ENCODE measurements at regions not wholly inside any gene's neighbourhood (a gene's known extent, or its start where the extent isn't known, plus 50 kb on each side); places are given as distances from the start of the nearest gene placed in this dataset.
"Not testable (repeated sequence)": the region's sequence is repeated elsewhere in the genome, so short reads cannot be mapped to it uniquely, and the experiment has no call there.

DNA sequence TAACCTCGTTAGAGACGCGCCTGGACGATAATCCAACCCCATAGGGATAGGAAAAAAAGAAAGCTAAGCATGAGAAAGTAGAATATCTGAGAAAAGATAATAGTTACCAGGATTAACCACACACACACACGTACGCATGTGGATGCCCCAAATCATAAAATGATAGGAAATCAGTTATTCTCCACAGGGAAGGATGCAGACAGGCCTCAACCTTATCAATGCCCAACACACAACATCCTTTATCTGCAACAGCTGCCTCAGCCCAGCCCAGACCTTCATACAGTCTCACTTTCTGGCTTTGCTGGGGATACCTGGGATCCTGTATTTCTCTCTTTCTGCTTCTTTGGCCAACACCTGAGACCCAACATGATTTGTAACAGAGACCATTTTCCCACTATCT is 123.0 kb downstream of the NOC3L start:
- TF ChIP-seq, protein P1, sequence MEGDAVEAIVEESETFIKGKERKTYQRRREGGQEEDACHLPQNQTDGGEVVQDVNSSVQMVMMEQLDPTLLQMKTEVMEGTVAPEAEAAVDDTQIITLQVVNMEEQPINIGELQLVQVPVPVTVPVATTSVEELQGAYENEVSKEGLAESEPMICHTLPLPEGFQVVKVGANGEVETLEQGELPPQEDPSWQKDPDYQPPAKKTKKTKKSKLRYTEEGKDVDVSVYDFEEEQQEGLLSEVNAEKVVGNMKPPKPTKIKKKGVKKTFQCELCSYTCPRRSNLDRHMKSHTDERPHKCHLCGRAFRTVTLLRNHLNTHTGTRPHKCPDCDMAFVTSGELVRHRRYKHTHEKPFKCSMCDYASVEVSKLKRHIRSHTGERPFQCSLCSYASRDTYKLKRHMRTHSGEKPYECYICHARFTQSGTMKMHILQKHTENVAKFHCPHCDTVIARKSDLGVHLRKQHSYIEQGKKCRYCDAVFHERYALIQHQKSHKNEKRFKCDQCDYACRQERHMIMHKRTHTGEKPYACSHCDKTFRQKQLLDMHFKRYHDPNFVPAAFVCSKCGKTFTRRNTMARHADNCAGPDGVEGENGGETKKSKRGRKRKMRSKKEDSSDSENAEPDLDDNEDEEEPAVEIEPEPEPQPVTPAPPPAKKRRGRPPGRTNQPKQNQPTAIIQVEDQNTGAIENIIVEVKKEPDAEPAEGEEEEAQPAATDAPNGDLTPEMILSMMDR (IDR thresholded peaks at IDR 0.05; ENCODE audit: low read depth, low read length), result no peak
- no peak overlapping the region for H3K4me3 ChIP-seq (ENCODE audit: low read depth, low read length)
- CTCF ChIA-PET, result interaction anchor here (0.6 kb wide), 1 partner anchor 493 kb away, joined by 3 read pairs; no protein-coding TSS in a partner anchor
- DNase-seq (ENCODE audit: low read depth, low spot score), result no peak
- no peaks in the 10 kb centered on the region for H3K9me3 ChIP-seq (ENCODE audit: control insufficient read depth, insufficient read depth, low read length)
- POLR2A ChIA-PET, result no interaction called here
- no peaks in the 10 kb centered on the region for H3K27me3 ChIP-seq (ENCODE audit: control insufficient read depth, insufficient read depth, low read length)
- no peak overlapping the region for H3K27ac ChIP-seq (ENCODE audit: low read depth, low read length)

DNA sequence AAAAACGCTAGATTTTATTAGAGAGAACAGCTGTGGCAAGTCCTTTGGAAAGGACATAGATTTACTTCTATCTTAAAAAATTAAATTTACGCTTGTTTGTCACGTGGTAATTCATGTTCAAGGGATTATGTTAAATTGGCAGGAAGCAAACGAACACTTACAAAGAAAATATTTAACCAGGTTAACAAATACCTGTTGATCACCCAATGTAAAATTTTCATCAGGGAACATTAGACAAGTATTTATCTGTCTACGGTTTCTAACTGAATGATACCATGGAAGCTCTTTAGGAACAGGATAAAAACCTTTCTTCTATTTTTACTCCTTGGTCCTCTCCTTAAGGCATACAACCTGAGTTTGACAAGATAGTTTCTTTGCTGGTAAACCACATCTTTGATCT is 122.2 kb downstream of the NOC3L start:
- POLR2A ChIA-PET, result no interaction called here

DNA sequence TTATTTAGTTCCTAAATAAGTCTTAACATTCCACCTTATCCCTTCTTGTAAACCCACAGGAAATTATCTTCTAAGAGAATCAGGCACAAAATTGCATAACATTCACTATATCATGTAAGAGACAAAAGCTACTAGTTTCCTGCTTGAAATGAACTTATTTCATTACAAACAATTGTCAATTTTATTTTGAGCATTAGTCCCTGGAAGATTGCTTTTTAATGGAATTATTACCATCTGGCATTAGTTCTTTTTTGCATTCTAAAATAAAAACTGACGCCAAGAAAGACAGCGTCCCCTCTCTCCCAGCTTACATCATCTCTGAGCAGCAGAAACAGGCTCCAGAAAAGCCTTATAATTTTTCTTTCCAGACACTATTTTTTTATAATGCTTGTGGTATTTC is 121.8 kb downstream of the NOC3L start:
- Histone ChIP-seq H3K4me3 (ENCODE audit: low read depth, low read length) (no peak overlapping the region), H3K27ac (ENCODE audit: low read depth, low read length) (no peak overlapping the region), H3K9me3 (ENCODE audit: control insufficient read depth, insufficient read depth, low read length) (no peaks in the 10 kb centered on the region), H3K27me3 (ENCODE audit: control insufficient read depth, insufficient read depth, low read length) (no peaks in the 10 kb centered on the region)
- POLR2A ChIA-PET, result no interaction called here
- TF ChIP-seq, protein P1 (IDR thresholded peaks at IDR 0.05; ENCODE audit: low read depth, low read length), result no peak
- DNase-seq (ENCODE audit: low read depth, low spot score), result no peak
- CTCF ChIA-PET, result no interaction called here

More for the DNA sequence above, 122.2 kb downstream of the NOC3L start:
- no peak for DNase-seq (ENCODE audit: low read depth, low spot score)
- Histone ChIP-seq H3K9me3 (ENCODE audit: control insufficient read depth, insufficient read depth, low read length) (no peaks in the 10 kb centered on the region), H3K27me3 (ENCODE audit: control insufficient read depth, insufficient read depth, low read length) (no peaks in the 10 kb centered on the region), H3K27ac (ENCODE audit: low read depth, low read length) (no peak overlapping the region), H3K4me3 (ENCODE audit: low read depth, low read length) (no peak overlapping the region)
- TF ChIP-seq, protein P1 (IDR thresholded peaks at IDR 0.05; ENCODE audit: low read depth, low read length), result no peak
- CTCF ChIA-PET, result no interaction called here

DNA sequence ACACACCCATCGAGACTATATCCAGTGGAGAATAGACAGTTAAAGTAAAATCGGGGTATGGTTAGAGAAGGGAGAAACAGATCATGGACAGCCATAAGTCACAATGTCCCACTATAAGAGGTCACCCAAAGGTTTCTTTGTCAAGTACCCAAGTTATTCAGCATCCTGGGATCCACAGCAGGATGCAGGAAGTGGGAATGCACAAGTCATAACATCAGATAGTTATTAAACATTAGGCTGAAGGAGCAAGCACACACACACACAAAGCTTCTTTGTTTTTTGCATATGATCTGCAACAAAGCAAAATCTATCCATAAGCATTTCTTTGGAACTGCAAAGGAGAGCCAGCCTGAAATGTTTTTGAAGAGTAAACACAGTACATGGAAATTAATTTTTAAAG is 111.6 kb downstream of the NOC3L start:
- CTCF ChIA-PET, result interaction anchor here (0.6 kb wide), 1 partner anchor 11 kb away, joined by 3 read pairs; no protein-coding TSS in a partner anchor
- no peak overlapping the region for H3K27ac ChIP-seq (ENCODE audit: low read depth, low read length)
- POLR2A ChIA-PET, result no interaction called here
- no peaks in the 10 kb centered on the region for H3K27me3 ChIP-seq (ENCODE audit: control insufficient read depth, insufficient read depth, low read length)
- no peaks in the 10 kb centered on the region for H3K9me3 ChIP-seq (ENCODE audit: control insufficient read depth, insufficient read depth, low read length)
- no peak for DNase-seq (ENCODE audit: low read depth, low spot score)
- no peak overlapping the region for H3K4me3 ChIP-seq (ENCODE audit: low read depth, low read length)
- TF ChIP-seq, protein P1 (IDR thresholded peaks at IDR 0.05; ENCODE audit: low read depth, low read length), result no peak

DNA sequence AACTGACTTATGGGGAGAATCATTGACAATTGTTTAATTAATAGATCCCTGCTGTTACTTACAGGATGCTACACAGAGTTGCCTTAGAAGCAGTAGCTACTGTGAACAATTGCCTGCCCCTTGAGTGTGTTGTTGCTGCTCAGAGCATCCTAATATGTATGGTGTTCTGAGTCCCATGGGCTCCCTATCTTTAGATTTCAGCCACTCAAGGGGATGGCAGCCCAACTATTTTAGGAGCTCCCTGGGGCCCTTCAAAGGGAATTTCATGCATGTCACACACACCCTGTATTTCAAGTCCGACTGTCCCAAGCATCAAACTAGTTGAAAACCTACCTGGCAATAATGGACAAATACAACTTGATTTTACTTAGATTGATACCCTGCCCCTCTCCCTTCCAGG is 111.2 kb downstream of the NOC3L start:
- TF ChIP-seq, protein P1 (IDR thresholded peaks at IDR 0.05; ENCODE audit: low read depth, low read length), result no peak
- ChIA-PET CTCF (no interaction called here), POLR2A (no interaction called here)
- H3K27ac ChIP-seq (ENCODE audit: low read depth, low read length), result no peak overlapping the region
- no peaks in the 10 kb centered on the region for H3K27me3 ChIP-seq (ENCODE audit: control insufficient read depth, insufficient read depth, low read length)
- no peaks in the 10 kb centered on the region for H3K9me3 ChIP-seq (ENCODE audit: control insufficient read depth, insufficient read depth, low read length)
- DNase-seq (ENCODE audit: low read depth, low spot score), result no peak
- no peak overlapping the region for H3K4me3 ChIP-seq (ENCODE audit: low read depth, low read length)

DNA sequence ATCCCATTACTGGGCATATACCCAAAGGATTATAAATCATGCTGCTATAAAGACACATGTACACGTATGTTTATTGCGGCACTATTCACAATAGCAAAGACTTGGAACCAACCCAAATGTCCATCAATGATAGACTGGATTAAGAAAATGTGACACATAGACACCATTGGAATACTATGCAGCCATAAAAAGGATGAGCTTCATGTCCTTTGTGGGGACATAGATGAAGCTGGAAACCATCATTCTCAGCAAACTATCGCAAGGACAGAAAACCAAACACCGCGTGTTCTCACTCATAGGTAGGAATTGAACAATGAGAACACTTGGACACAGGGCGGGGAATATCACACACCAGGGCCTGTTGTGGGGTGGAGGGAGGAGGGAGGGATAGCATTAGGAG is 105.3 kb downstream of the NOC3L start:
- H3K9me3 ChIP-seq (ENCODE audit: control insufficient read depth, insufficient read depth, low read length); H3K27ac ChIP-seq (ENCODE audit: low read depth, low read length); DNase-seq (ENCODE audit: low read depth, low spot score); H3K27me3 ChIP-seq (ENCODE audit: control insufficient read depth, insufficient read depth, low read length); H3K4me3 ChIP-seq (ENCODE audit: low read depth, low read length); CTCF ChIA-PET; POLR2A ChIA-PET: not testable (repeated sequence)

All from AG04450 (cell line).